Neural crest cell (in vitro differentiated cells): ENCODE measurements at regions not wholly inside any gene's neighbourhood (a gene's known extent, or its start where the extent isn't known, plus 50 kb on each side); places are given as distances from the start of the nearest gene placed in this dataset.

ENCODE experiments used
- DNase-seq: peaks from one replicate; pipeline ENCODE4 v3.0.0; 2021; ENCODE audit warnings: low read depth, mixed read lengths, low spot score
- H3K27ac Mint-ChIP-seq: one replicate; pipeline ENCODE4 v1.8.0; 2021; ENCODE audit warnings: mild to moderate bottlenecking, mixed read lengths; ENCODE audit not compliant: unreplicated experiment
- H3K27me3 Mint-ChIP-seq: 2 replicates; pipeline ENCODE4 v1.8.0; 2021; ENCODE audit warnings: low read depth, mild to moderate bottlenecking, mixed read lengths
- H3K36me3 Mint-ChIP-seq: 2 replicates; pipeline ENCODE4 v1.8.0; 2021; ENCODE audit warnings: low read depth, mild to moderate bottlenecking, mixed read lengths
- H3K4me1 Mint-ChIP-seq: 2 replicates; pipeline ENCODE4 v1.8.0; 2021; ENCODE audit warnings: mixed read lengths
- H3K4me3 Mint-ChIP-seq: one replicate; pipeline ENCODE4 v1.8.0; 2021; ENCODE audit warnings: mild to moderate bottlenecking, mixed read lengths
- H3K9me3 Mint-ChIP-seq: 2 replicates; pipeline ENCODE4 v1.8.0; 2021; ENCODE audit warnings: mixed read lengths
- CTCF ChIP-seq: fragments of 200-600 bp; sonication (generic); conservative IDR thresholded peaks from 2 replicates; pipeline ENCODE4 v1.5.0; 2021; ENCODE audit warnings: antibody characterized with exemption, mild to moderate bottlenecking

- no peak for TF ChIP-seq CTCF
- Mint-ChIP-seq H3K4me1 (peaks cover 10% of the 10 kb centered on the region), H3K4me3 (no peak overlapping the region), H3K9me3 (no peaks in the 10 kb centered on the region), H3K27me3 (no peaks in the 10 kb centered on the region), H3K36me3 (no peaks in the 10 kb centered on the region), H3K27ac (no peak overlapping the region)
- no peak for DNase-seq
These were observed 220.5 kb upstream of the HTR2C start for GRCh38 chrX:114363346-114363745.

GRCh38 chrX:114365065-114365834, 218.6 kb upstream of the HTR2C start:
- no peak for TF ChIP-seq CTCF
- Mint-ChIP-seq H3K9me3 (no peaks in the 10 kb centered on the region), H3K4me3 (no peak overlapping the region), H3K36me3 (no peaks in the 10 kb centered on the region), H3K27ac (no peak overlapping the region), H3K27me3 (no peaks in the 10 kb centered on the region), H3K4me1 (peaks cover 10% of the 10 kb centered on the region)
- no peak for DNase-seq

- DNase-seq: no peak
- no peaks in the 10 kb centered on the region for H3K27me3 Mint-ChIP-seq
- no peak overlapping the region for H3K27ac Mint-ChIP-seq
- no peaks in the 10 kb centered on the region for H3K4me1 Mint-ChIP-seq
- H3K9me3 Mint-ChIP-seq: peaks cover 3% of the 10 kb centered on the region
- H3K4me3 Mint-ChIP-seq: no peak overlapping the region
- H3K36me3 Mint-ChIP-seq: no peaks in the 10 kb centered on the region
- no peak for TF ChIP-seq CTCF
These were observed 210.9 kb upstream of the HTR2C start for GRCh38 chrX:114372937-114373336.

- Mint-ChIP-seq H3K4me1 (no peaks in the 10 kb centered on the region), H3K27me3 (no peaks in the 10 kb centered on the region), H3K4me3 (no peak overlapping the region), H3K27ac (no peak overlapping the region), H3K36me3 (no peaks in the 10 kb centered on the region), H3K9me3 (no peaks in the 10 kb centered on the region)
- DNase-seq: no peak
- TF ChIP-seq CTCF: no peak
These were observed 193.6 kb upstream of the HTR2C start for GRCh38 chrX:114390251-114390796.
